ENCODE measurements at regions not wholly inside any gene's neighbourhood (a gene's known extent, or its start where the extent isn't known, plus 50 kb on each side); places are given as distances from the start of the nearest gene placed in this dataset.

DNA sequence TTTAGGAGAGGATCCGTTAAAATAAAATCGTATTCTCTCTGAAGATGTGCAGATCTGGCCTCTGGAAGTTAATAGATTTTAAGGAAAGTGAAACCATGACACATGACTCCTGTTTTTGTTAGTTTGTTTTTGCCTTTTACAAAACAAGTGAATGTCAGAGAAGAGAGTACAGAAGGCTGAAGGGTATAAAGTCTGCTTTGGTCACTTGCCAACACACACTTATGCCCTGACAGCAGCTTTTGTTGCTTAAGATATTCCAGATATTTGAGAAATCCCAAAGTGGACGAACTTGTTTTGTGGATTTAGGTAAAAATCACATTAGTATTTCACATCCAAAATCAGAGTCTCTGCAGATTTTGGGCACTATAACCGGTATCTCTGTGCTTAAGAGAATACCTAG is 192.4 kb upstream of the RASGEF1B start:
- no peak for TF ChIP-seq CTCF (IDR thresholded peaks at IDR 0.05)
- TF ChIP-seq POLR2A (IDR thresholded peaks at IDR 0.05; ENCODE audit: low read depth) = no peak
- no peak for TF ChIP-seq POLR2AphosphoS5 (IDR thresholded peaks at IDR 0.05)
- TF ChIP-seq EP300 (IDR thresholded peaks at IDR 0.05) = no peak
